OCI-LY7 (cell line): ENCODE measurements at regions not wholly inside any gene's neighbourhood (a gene's known extent, or its start where the extent isn't known, plus 50 kb on each side); places are given as distances from the start of the nearest gene placed in this dataset.

Source experiments
- BruUV-seq: library from RNA; stranded (reverse); fragments of 400-500 nt; replicated peaks from 2 replicates; lab custom pipeline; 2021; lab: Mats Ljungman, UMichigan
- CTCF ChIA-PET: fragments of 300-600 bp; sonication (Branson Sonifier 250); formaldehyde crosslinking; loops from one replicate; lab custom pipeline; 2022; ENCODE audit warnings: antibody characterized with exemption; ENCODE audit not compliant: unreplicated experiment; lab: Charles Lee
- POLR2A ChIA-PET: fragments of 300-600 bp; sonication (Branson Sonifier 250); formaldehyde crosslinking; loops from one replicate; lab custom pipeline; 2022; ENCODE audit warnings: antibody characterized with exemption; lab: Charles Lee
- DNase-seq: peaks from one replicate; pipeline ENCODE4 v3.0.0-alpha.2; 2015; ENCODE audit warnings: low spot score
- H2AFZ ChIP-seq: fragments of 200-600 bp; sonication (generic), shearing (Covaris generic); 2 replicates; pipeline ENCODE4 v1.6.1; 2014; ENCODE audit warnings: mild to moderate bottlenecking, antibody characterized with exemption, low read length, moderate library complexity
- H3K27ac ChIP-seq: fragments of 200-600 bp; sonication (generic); 2 replicates; pipeline ENCODE4 v1.5.1; 2014; ENCODE audit warnings: mixed run types, low read depth, mild to moderate bottlenecking, moderate library complexity, low read length, inconsistent platforms; ENCODE audit not compliant: poor library complexity, severe bottlenecking
- H3K36me3 ChIP-seq: fragments of 200-600 bp; sonication (generic); 2 replicates; pipeline ENCODE4 v1.6.1; 2014; ENCODE audit warnings: mild to moderate bottlenecking, antibody characterized with exemption, low read length, moderate library complexity, mixed read lengths; ENCODE audit not compliant: insufficient read depth
- H3K4me1 ChIP-seq: fragments of 200-600 bp; sonication (generic); 2 replicates; pipeline ENCODE4 v1.5.1; 2014; ENCODE audit warnings: mild to moderate bottlenecking, low read length; ENCODE audit not compliant: insufficient read depth, poor library complexity, severe bottlenecking
- H3K4me2 ChIP-seq: fragments of 200-600 bp; sonication (generic); 2 replicates; pipeline ENCODE4 v1.6.1; 2014; ENCODE audit warnings: mild to moderate bottlenecking, low read length
- H3K4me3 ChIP-seq: fragments of 200-600 bp; sonication (generic); 2 replicates; pipeline ENCODE4 v1.5.1; 2014; ENCODE audit warnings: mild to moderate bottlenecking, low read depth, low read length; ENCODE audit not compliant: poor library complexity, severe bottlenecking
- H3K79me2 ChIP-seq: fragments of 200-600 bp; sonication (generic); 2 replicates; pipeline ENCODE4 v1.6.1; 2016; ENCODE audit warnings: low read depth, mild to moderate bottlenecking, low read length, moderate library complexity, mixed read lengths; ENCODE audit not compliant: insufficient read depth
- H3K9me2 ChIP-seq: fragments of 200-600 bp; sonication (generic); 2 replicates; pipeline ENCODE4 v1.6.1; 2016; ENCODE audit warnings: mild to moderate bottlenecking, low read length, mixed read lengths; ENCODE audit not compliant: insufficient read depth
- H3K9me3 ChIP-seq: fragments of 200-600 bp; sonication (generic); 2 replicates; pipeline ENCODE4 v1.6.1; 2014; ENCODE audit warnings: mild to moderate bottlenecking, mixed run types, low read length, mixed read lengths
- H4K20me1 ChIP-seq: fragments of 200-600 bp; sonication (generic); 2 replicates; pipeline ENCODE4 v1.6.1; 2014; ENCODE audit warnings: mild to moderate bottlenecking, antibody characterized with exemption, low read length, moderate library complexity, mixed read lengths; ENCODE audit not compliant: insufficient read depth
- EZH2phosphoT487 ChIP-seq: fragments of 200-600 bp; sonication (generic); IDR thresholded peaks from 2 replicates; pipeline ENCODE4 v1.6.1; 2018; ENCODE audit warnings: low read depth, borderline replicate concordance, mild to moderate bottlenecking, mixed run types, antibody characterized with exemption, low read length, moderate library complexity, mixed read lengths
- intact Hi-C: fragments of 100-400 bp; cut with micrococcal nuclease; formaldehyde crosslinking; loops from one replicate; pipeline ENCODE4 v1.10.0; 2022; ENCODE audit not compliant: unreplicated experiment
- TF ChIP-seq, protein P1 (sequence below): fragments of 200-600 bp; sonication (generic); conservative IDR thresholded peaks from 2 replicates; pipeline ENCODE4 v1.5.1; 2014; ENCODE audit warnings: mild to moderate bottlenecking, antibody characterized with exemption, low read length, moderate library complexity, mixed read lengths

DNA sequence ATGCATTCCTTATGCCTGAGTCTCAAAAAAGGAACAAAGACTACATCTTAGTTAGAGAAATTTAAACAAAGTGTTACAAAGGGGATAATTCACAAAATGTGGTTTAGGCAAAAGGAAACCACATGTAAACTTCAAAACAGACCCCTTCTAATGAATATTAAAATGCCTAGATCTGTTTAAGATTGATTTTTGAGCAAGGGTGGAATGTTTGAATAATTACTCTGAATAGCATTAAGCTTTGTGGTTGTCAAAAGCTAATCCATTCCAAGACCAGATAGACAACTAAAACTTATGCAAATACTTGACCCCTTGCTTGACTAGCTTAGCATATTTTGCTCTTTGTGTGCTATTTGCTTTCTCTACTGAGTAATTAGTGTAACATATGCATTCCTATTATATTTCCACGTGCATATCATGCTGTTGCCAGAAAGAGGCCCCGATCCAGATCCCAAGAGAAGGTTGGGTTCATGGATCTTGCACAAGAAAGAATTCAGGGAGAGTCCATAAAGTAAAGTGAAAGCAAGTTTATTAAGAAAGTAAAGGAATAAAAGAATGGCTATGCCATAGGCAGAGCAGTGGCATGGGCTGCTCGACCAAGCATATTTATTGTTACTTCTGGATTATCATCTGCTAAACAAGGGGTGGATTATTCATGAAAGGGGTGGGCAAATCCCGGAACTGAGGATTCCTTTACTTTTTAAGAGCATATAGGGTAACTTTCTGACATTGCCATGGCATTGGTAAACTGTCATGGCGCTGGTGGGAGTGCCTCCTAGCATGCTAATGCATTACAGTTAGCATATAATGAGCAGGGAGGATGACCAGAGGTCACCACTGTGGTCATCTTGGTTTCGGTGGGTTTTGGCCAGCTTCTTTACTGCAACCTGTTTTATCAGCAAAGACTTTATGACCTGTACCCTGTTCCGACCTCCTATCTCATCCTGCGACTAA lies 1193.4 kb upstream of the EYS start:
- ChIA-PET POLR2A (no interaction called here), CTCF (no interaction called here)
- intact Hi-C loops = no loop called here
- no peak for TF ChIP-seq EZH2phosphoT487
- TF ChIP-seq, protein P1, sequence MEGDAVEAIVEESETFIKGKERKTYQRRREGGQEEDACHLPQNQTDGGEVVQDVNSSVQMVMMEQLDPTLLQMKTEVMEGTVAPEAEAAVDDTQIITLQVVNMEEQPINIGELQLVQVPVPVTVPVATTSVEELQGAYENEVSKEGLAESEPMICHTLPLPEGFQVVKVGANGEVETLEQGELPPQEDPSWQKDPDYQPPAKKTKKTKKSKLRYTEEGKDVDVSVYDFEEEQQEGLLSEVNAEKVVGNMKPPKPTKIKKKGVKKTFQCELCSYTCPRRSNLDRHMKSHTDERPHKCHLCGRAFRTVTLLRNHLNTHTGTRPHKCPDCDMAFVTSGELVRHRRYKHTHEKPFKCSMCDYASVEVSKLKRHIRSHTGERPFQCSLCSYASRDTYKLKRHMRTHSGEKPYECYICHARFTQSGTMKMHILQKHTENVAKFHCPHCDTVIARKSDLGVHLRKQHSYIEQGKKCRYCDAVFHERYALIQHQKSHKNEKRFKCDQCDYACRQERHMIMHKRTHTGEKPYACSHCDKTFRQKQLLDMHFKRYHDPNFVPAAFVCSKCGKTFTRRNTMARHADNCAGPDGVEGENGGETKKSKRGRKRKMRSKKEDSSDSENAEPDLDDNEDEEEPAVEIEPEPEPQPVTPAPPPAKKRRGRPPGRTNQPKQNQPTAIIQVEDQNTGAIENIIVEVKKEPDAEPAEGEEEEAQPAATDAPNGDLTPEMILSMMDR = no peak
- Histone ChIP-seq H3K9me2 (no peaks in the 10 kb centered on the region), H3K27ac (no peak overlapping the region), H3K4me3 (no peak overlapping the region), H2AFZ (no peak overlapping the region), H3K36me3 (no peaks in the 10 kb centered on the region), H4K20me1 (no peaks in the 10 kb centered on the region), H3K79me2 (no peaks in the 10 kb centered on the region), H3K4me1 (no peaks in the 10 kb centered on the region), H3K9me3 (peaks cover 13% of the 10 kb centered on the region; the same call in 1 of the 2 replicates), H3K4me2 (no peak overlapping the region)
- no peak for DNase-seq
- no TSS peak for BruUV-seq

DNA sequence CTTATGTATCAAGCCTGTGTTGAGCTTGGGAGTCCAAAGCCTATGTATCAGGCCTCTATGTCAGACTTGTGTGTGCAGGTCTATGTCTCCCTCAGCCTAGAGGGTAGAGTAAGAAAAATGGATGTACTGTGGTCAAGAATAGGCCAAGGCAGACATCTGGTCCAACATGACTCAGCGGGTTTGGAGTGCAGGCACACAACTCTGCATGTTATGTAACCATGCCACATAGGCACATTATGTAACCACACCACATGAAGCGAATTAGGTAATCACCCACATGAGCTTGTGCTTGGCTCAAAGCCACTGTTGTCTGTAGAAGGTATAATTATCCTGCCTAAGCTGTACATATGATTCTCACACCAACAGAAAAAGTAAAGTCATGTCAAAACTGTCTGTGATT lies 1190.5 kb upstream of the EYS start:
- CTCF ChIA-PET = no interaction called here
- no peaks in the 10 kb centered on the region for H3K9me2 ChIP-seq
- H3K9me3 ChIP-seq = peaks cover 13% of the 10 kb centered on the region; the same call in 1 of the 2 replicates
- BruUV-seq = no TSS peak
- POLR2A ChIA-PET = no interaction called here
- H3K4me2 ChIP-seq = no peak overlapping the region
- no peaks in the 10 kb centered on the region for H4K20me1 ChIP-seq
- no peak overlapping the region for H3K27ac ChIP-seq
- TF ChIP-seq EZH2phosphoT487 = no peak
- TF ChIP-seq, protein P1 = no peak
- H3K36me3 ChIP-seq = no peaks in the 10 kb centered on the region
- H2AFZ ChIP-seq = no peak overlapping the region
- intact Hi-C loops = no loop called here
- no peak overlapping the region for H3K4me3 ChIP-seq
- H3K4me1 ChIP-seq = no peaks in the 10 kb centered on the region
- H3K79me2 ChIP-seq = no peaks in the 10 kb centered on the region
- DNase-seq = peak; percentile 66

DNA sequence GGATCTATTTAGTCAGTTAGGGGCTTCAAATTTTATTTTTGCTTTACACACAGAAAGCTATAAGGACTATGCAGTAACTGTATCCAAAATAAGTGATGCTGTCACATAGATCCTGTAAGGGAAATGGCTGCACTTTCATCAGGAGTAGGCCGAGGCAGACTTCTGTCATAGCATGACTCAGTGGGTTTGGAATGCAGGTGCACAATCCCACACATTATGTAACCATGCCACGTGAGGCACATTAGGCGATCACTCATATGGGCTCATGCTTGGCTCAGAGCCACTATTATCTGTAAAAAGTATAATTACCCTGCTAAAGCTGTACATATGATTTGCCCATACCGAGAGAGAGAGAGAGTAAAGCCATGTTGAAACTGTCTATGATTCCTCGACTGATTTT lies 1189.4 kb upstream of the EYS start:
- TF ChIP-seq, protein P1 = no peak
- TF ChIP-seq EZH2phosphoT487 = no peak
- no peaks in the 10 kb centered on the region for H3K36me3 ChIP-seq
- H3K9me2 ChIP-seq = no peaks in the 10 kb centered on the region
- no peak overlapping the region for H3K4me3 ChIP-seq
- H2AFZ ChIP-seq = no peak overlapping the region
- intact Hi-C loops = no loop called here
- H3K4me2 ChIP-seq = no peak overlapping the region
- no TSS peak for BruUV-seq
- DNase-seq = no peak
- no peaks in the 10 kb centered on the region for H4K20me1 ChIP-seq
- H3K4me1 ChIP-seq = no peaks in the 10 kb centered on the region
- no peaks in the 10 kb centered on the region for H3K79me2 ChIP-seq
- no peak overlapping the region for H3K27ac ChIP-seq
- peaks cover 13% of the 10 kb centered on the region; the same call in 1 of the 2 replicates for H3K9me3 ChIP-seq
- ChIA-PET CTCF (no interaction called here), POLR2A (no interaction called here)
